ENCODE measurements at regions not wholly inside any gene's neighbourhood (a gene's known extent, or its start where the extent isn't known, plus 50 kb on each side); places are given as distances from the start of the nearest gene placed in this dataset.

DNA sequence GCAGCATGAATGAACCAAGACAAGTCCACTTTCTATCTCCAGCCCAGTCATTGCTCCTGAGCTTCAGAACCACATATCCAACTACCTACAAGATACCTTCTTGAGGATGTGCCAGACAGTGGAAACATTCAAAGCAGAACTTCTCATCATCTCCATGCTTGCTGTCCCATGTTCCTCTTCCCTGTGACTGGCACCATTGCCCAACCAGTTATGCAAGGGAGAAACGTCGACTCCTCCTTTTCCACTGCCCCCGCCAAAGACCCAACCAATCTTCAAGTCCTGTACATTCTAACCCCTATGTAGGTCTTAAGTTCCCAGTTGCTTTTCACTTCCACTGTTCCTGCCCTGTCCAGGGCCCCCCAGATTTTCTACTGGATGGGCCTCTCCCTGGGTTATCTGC is 225.7 kb downstream of the RPS24 start:
- ATAC-seq (ENCODE audit: low read depth): no peak
- H3K27ac Mint-ChIP-seq: no peak overlapping the region
- no peak overlapping the region for H3K4me3 ChIP-seq (ENCODE audit: control extremely low read depth in 1 of 5, extremely low read depth in 1 of 5, insufficient read depth in 1 of 5, low read depth in 2 of 5, low read length in 4 of 5)

DNA sequence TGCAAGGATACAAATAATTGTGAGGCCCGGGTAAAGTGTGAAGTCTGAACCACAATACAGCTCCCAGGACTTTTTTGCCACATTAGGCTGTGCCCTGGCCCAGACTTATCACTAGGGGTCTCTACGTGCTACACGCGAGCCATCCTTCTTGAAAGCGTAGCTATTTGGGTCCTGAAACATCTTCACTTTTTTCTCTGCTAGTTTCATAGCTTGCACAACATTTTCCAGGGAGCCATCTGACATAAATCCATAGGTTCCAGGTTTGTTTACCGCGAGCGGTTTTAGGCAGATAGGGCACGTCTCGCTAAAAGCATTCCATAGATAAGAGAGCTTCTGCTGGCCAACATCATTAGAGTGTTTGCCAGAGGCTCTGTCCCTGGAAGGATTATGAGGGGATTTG is 226.5 kb downstream of the RPS24 start:
- Histone ChIP-seq H3K4me1 (ENCODE audit: control insufficient read depth in 2 of 2, insufficient read depth in 2 of 2, low read length in 2 of 2) (no peaks in the 10 kb centered on the region), H3K4me3 (ENCODE audit: control extremely low read depth in 1 of 5, extremely low read depth in 1 of 5, insufficient read depth in 1 of 5, low read depth in 2 of 5, low read length in 4 of 5) (no peak overlapping the region), H3K79me2 (ENCODE audit: control insufficient read depth, insufficient read depth, low read length) (no peaks in the 10 kb centered on the region), H2AFZ (ENCODE audit: insufficient read depth, low read depth, low read length, poor library complexity, severe bottlenecking) (no peak overlapping the region), H3K9ac (ENCODE audit: low read length) (no peak overlapping the region), H3K4me2 (replicated peaks; ENCODE audit: low read depth, low read length, poor library complexity, severe bottlenecking) (no peak overlapping the region), H4K20me1 (ENCODE audit: control insufficient read depth, insufficient read depth, low read length, poor library complexity, severe bottlenecking) (no peaks in the 10 kb centered on the region), H3K27me3 (replicated peaks in 1 of 4; ENCODE audit: control extremely low read depth in 1 of 4, control insufficient read depth in 3 of 4, insufficient read depth in 4 of 4, low read length in 3 of 4) (peaks cover 0 to 5% (median 0%) of the 10 kb centered on the region in 4 experiments), H3K36me3 (replicated peaks in 1 of 2; ENCODE audit: control extremely low read depth in 1 of 2, control insufficient read depth in 1 of 2, extremely low read depth in 1 of 2, insufficient read depth in 2 of 2, low read length in 1 of 2) (no peaks in the 10 kb centered on the region), H3K9me3 (ENCODE audit: control extremely low read depth in 1 of 3, control insufficient read depth in 2 of 3, insufficient read depth in 1 of 3, low read length in 2 of 3) (no peaks in the 10 kb centered on the region), H3K27ac (ENCODE audit: low read length in 2 of 2) (no peak overlapping the region)
- POLR2A ChIA-PET: no interaction called here
- no peaks in the 10 kb centered on the region for H3K9me3 Mint-ChIP-seq (ENCODE audit: insufficient read depth)
- intact Hi-C loops (cut with micrococcal nuclease): no loop called here
- TF ChIP-seq EZH2 (IDR thresholded peaks at IDR 0.05; ENCODE audit: borderline replicate concordance, insufficient read depth, low read depth, low read length, poor library complexity, severe bottlenecking): no peak
- TF ChIP-seq, protein P1, sequence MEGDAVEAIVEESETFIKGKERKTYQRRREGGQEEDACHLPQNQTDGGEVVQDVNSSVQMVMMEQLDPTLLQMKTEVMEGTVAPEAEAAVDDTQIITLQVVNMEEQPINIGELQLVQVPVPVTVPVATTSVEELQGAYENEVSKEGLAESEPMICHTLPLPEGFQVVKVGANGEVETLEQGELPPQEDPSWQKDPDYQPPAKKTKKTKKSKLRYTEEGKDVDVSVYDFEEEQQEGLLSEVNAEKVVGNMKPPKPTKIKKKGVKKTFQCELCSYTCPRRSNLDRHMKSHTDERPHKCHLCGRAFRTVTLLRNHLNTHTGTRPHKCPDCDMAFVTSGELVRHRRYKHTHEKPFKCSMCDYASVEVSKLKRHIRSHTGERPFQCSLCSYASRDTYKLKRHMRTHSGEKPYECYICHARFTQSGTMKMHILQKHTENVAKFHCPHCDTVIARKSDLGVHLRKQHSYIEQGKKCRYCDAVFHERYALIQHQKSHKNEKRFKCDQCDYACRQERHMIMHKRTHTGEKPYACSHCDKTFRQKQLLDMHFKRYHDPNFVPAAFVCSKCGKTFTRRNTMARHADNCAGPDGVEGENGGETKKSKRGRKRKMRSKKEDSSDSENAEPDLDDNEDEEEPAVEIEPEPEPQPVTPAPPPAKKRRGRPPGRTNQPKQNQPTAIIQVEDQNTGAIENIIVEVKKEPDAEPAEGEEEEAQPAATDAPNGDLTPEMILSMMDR (IDR thresholded peaks at IDR 0.05): no peak
- CTCF ChIA-PET: interaction anchor here (0.6 to 3.9 kb wide), 8 partner anchors 11 to 935 kb away, joined by 3 to 17 read pairs (median 4); no protein-coding TSS in a partner anchor
- H3K4me3 Mint-ChIP-seq: no peak overlapping the region
- 95% methylated on average over 10 of the region's 10 CpGs for WGBS (ENCODE audit: insufficient coverage)
- DNase-seq (no peak), ATAC-seq (ENCODE audit: low read depth) (no peak)
- H3K4me1 Mint-ChIP-seq: no peaks in the 10 kb centered on the region
- no peak overlapping the region for H3K27ac Mint-ChIP-seq
- peaks cover 11% of the 10 kb centered on the region for H3K27me3 Mint-ChIP-seq

More for the DNA sequence above, 225.7 kb downstream of the RPS24 start:
- Histone ChIP-seq H4K20me1 (ENCODE audit: control insufficient read depth, insufficient read depth, low read length, poor library complexity, severe bottlenecking) (no peaks in the 10 kb centered on the region), H3K27ac (ENCODE audit: low read length in 2 of 2) (no peak overlapping the region), H2AFZ (ENCODE audit: insufficient read depth, low read depth, low read length, poor library complexity, severe bottlenecking) (no peak overlapping the region), H3K4me2 (replicated peaks; ENCODE audit: low read depth, low read length, poor library complexity, severe bottlenecking) (no peak overlapping the region), H3K36me3 (replicated peaks in 1 of 2; ENCODE audit: control extremely low read depth in 1 of 2, control insufficient read depth in 1 of 2, extremely low read depth in 1 of 2, insufficient read depth in 2 of 2, low read length in 1 of 2) (no peaks in the 10 kb centered on the region), H3K79me2 (ENCODE audit: control insufficient read depth, insufficient read depth, low read length) (no peaks in the 10 kb centered on the region), H3K9me3 (ENCODE audit: control extremely low read depth in 1 of 3, control insufficient read depth in 2 of 3, insufficient read depth in 1 of 3, low read length in 2 of 3) (no peaks in the 10 kb centered on the region), H3K9ac (ENCODE audit: low read length) (no peak overlapping the region), H3K27me3 (replicated peaks in 1 of 4; ENCODE audit: control extremely low read depth in 1 of 4, control insufficient read depth in 3 of 4, insufficient read depth in 4 of 4, low read length in 3 of 4) (peaks cover 0 to 5% (median 0%) of the 10 kb centered on the region in 4 experiments), H3K4me1 (ENCODE audit: control insufficient read depth in 2 of 2, insufficient read depth in 2 of 2, low read length in 2 of 2) (no peaks in the 10 kb centered on the region)
- intact Hi-C loops (cut with micrococcal nuclease): no loop called here
- CTCF ChIA-PET: interaction anchor here (0.6 to 3.9 kb wide), 7 partner anchors 11 to 936 kb away, joined by 3 to 17 read pairs (median 4); no protein-coding TSS in a partner anchor
- peaks cover 11% of the 10 kb centered on the region for H3K27me3 Mint-ChIP-seq
- no peak overlapping the region for H3K4me3 Mint-ChIP-seq
- H3K4me1 Mint-ChIP-seq: no peaks in the 10 kb centered on the region
- DNase-seq: no peak
- 90% methylated on average over 3 of the region's 3 CpGs for WGBS (ENCODE audit: insufficient coverage)
- H3K9me3 Mint-ChIP-seq (ENCODE audit: insufficient read depth): no peaks in the 10 kb centered on the region
- POLR2A ChIA-PET: no interaction called here
- TF ChIP-seq EZH2 (IDR thresholded peaks at IDR 0.05; ENCODE audit: borderline replicate concordance, insufficient read depth, low read depth, low read length, poor library complexity, severe bottlenecking): no peak
- TF ChIP-seq, protein P1 (IDR thresholded peaks at IDR 0.05): no peak
